ENCODE measurements at regions not wholly inside any gene's neighbourhood (a gene's known extent, or its start where the extent isn't known, plus 50 kb on each side); places are given as distances from the start of the nearest gene placed in this dataset.

DNA sequence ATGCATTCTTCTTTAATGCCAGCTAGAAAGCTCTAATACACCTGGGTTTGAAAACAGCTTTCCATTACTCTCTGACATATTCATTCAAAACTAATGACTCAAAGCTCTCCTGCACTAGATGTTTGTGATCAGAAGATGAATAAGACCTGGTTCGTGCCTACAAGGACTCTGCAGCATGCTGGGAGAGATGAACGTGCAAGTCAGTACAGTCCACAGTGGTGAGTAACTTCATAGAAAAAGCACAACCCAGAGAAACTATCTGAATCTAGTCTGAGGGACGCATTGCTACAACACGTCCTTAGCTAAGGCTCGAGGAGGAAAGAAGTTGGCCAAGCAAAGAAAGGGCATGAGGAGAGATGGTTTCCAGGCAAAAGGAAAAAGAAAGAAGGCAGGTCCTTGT, 234.3 kb downstream of the OSR1 start:
- TF ChIP-seq, protein P1, sequence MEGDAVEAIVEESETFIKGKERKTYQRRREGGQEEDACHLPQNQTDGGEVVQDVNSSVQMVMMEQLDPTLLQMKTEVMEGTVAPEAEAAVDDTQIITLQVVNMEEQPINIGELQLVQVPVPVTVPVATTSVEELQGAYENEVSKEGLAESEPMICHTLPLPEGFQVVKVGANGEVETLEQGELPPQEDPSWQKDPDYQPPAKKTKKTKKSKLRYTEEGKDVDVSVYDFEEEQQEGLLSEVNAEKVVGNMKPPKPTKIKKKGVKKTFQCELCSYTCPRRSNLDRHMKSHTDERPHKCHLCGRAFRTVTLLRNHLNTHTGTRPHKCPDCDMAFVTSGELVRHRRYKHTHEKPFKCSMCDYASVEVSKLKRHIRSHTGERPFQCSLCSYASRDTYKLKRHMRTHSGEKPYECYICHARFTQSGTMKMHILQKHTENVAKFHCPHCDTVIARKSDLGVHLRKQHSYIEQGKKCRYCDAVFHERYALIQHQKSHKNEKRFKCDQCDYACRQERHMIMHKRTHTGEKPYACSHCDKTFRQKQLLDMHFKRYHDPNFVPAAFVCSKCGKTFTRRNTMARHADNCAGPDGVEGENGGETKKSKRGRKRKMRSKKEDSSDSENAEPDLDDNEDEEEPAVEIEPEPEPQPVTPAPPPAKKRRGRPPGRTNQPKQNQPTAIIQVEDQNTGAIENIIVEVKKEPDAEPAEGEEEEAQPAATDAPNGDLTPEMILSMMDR (IDR thresholded peaks at IDR 0.05; ENCODE audit: insufficient read depth, low read length), result no peak
- TF ChIP-seq POLR2AphosphoS5 (IDR thresholded peaks at IDR 0.05; ENCODE audit: low read depth) (no peak), GABPA (IDR thresholded peaks at IDR 0.05; ENCODE audit: low read depth) (no peak)
